K562 (cell line): ENCODE measurements at regions not wholly inside any gene's neighbourhood (a gene's known extent, or its start where the extent isn't known, plus 50 kb on each side); places are given as distances from the start of the nearest gene placed in this dataset.
A peak's percentile ranks its signal among the peaks of the same experiment; 100 is the strongest.

ENCODE experiments used
- ATF7 ChIP-seq: fragments of 450-650 bp; IDR thresholded peaks from 2 replicates; pipeline ENCODE4 v1.7.1; 2014; ENCODE audit warnings: mild to moderate bottlenecking, moderate library complexity
- EZH2 ChIP-seq: IDR thresholded peaks from 2 replicates; pipeline ENCODE4 v1.6.1; 2012; ENCODE audit warnings: low read depth, mild to moderate bottlenecking, inconsistent platforms, low read length, borderline replicate concordance
- FOXK2 ChIP-seq, 2 experiments: fragments of 450-650 bp; IDR thresholded peaks in 1 of 2; conservative IDR thresholded peaks in 1 of 2; 2 replicates each; pipeline ENCODE4 v1.6.1; 2016; ENCODE audit warnings: low read depth in 2 of 2, mild to moderate bottlenecking in 1 of 2
- KLF10 ChIP-seq: fragments of 250-450 bp; sonication (Bioruptor Pico); IDR thresholded peaks from 2 replicates; pipeline ENCODE4 v1.6.1; 2021; ENCODE audit warnings: matching md5 sums
- RBM25 ChIP-seq: fragments of 200-400 bp; formaldehyde crosslinking; IDR thresholded peaks from 2 replicates; pipeline ENCODE4 v1.6.1; 2018; ENCODE audit warnings: low read length, low read depth, moderate library complexity; ENCODE audit not compliant: severe bottlenecking
- ZEB2 ChIP-seq: fragments of 450-650 bp; IDR thresholded peaks from 2 replicates; pipeline ENCODE4 v1.6.1; 2016
- ZKSCAN8 ChIP-seq: fragments of 200-800 bp; sonication (Bioruptor generic); IDR thresholded peaks from 2 replicates; pipeline ENCODE4 v1.6.1; 2016; ENCODE audit warnings: missing genetic modification characterization, missing compliant biosample characterization
- ZNF324 ChIP-seq: fragments of 250-450 bp; sonication (Bioruptor Pico); IDR thresholded peaks from 2 replicates; pipeline ENCODE4 v1.4.0; 2020; ENCODE audit warnings: mild to moderate bottlenecking
- TF ChIP-seq, protein P1 (sequence below): fragments of 450-650 bp; formaldehyde crosslinking; IDR thresholded peaks from 2 replicates; pipeline ENCODE4 v1.4.0; 2020; ENCODE audit warnings: mild to moderate bottlenecking, moderate library complexity
- TF ChIP-seq, protein P2 (sequence below), 2 experiments: fragments of 450-650 bp; IDR thresholded peaks; 2 replicates each; pipeline ENCODE4 v1.6.1; 2018; ENCODE audit warnings: mild to moderate bottlenecking in 2 of 2, low read depth in 1 of 2; ENCODE audit not compliant: partially characterized antibody in 2 of 2
- TF ChIP-seq, protein P3 (sequence below): sonication (generic); IDR thresholded peaks from 2 replicates; pipeline ENCODE4 v1.6.1; 2016
- TF ChIP-seq, protein P4 (sequence below): fragments of 250-450 bp; sonication (Bioruptor Pico); IDR thresholded peaks from 2 replicates; pipeline ENCODE4 v1.4.0; 2020; ENCODE audit warnings: mild to moderate bottlenecking
- TF ChIP-seq, protein P5 (sequence below): IDR thresholded peaks from 3 replicates; pipeline ENCODE4 v1.6.1; 2011; ENCODE audit warnings: borderline replicate concordance, mild to moderate bottlenecking, moderate library complexity; ENCODE audit not compliant: insufficient read length; ENCODE audit errors: extremely low read depth
- TF ChIP-seq, protein P6 (sequence below): sonication (generic); formaldehyde crosslinking; IDR thresholded peaks from 2 replicates; pipeline ENCODE4 v1.8.1; 2023; ENCODE audit warnings: mild to moderate bottlenecking, missing genetic modification reagents, moderate library complexity

DNA sequence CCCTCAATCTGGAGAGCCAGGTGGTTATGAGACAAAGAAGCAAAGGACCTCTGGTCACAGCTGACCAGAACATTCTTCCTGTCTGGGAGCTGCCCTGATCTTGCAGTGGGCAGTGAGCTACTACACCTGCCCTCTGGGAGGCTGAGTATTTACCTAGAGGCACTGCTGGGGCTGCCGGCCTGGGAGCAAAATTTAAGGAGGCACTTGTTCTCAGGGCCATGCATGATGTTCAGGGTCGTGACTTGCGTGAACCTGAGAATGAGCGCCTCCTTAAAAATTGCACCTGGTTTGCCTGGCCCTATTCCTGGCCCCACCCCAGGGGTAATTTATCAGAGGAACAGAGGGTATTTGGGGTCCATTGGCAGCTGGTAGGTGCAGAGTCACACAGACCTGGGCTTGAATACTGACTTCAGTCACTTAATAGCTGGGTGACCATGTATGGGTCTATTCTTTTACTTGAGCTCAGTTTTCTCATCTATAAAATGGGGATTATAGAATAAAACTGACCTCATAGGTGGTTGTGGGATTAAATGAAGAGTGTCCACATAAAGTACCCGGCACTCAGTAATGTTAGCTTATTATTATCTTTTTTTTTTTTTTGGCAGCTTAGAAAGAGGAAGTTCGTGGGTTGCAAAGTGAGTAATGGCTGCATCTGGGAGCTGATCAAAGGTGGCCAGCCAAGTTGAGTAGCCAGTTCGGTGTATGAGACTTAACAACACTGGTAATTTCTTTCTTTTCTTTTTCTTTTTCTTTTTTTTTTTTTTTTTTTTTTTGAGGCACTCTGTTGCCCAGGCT is 107.4 kb upstream of the MED13L start (continued):
- TF ChIP-seq, protein P1, sequence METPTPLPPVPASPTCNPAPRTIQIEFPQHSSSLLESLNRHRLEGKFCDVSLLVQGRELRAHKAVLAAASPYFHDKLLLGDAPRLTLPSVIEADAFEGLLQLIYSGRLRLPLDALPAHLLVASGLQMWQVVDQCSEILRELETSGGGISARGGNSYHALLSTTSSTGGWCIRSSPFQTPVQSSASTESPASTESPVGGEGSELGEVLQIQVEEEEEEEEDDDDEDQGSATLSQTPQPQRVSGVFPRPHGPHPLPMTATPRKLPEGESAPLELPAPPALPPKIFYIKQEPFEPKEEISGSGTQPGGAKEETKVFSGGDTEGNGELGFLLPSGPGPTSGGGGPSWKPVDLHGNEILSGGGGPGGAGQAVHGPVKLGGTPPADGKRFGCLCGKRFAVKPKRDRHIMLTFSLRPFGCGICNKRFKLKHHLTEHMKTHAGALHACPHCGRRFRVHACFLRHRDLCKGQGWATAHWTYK (CRISPR knock-in tag): no peak
- TF ChIP-seq FOXK2 (conservative IDR thresholded peaks at IDR 0.05 in 1 of 2, IDR thresholded peaks at IDR 0.05 in 1 of 2; ENCODE audit: low read depth in 2 of 2) (no peak), ZNF324 (CRISPR knock-in tag) (no peak), ATF7 (peak; percentile 26; the same call in 1 of the 2 replicates), EZH2 (no peak), KLF10 (no peak), ZKSCAN8 (CRISPR knock-in tag) (0 out of 2 replicates have a peak, but pooled peaks have one; percentile 39), ZEB2 (peak; percentile 67), RBM25 (peak; percentile 92)
- TF ChIP-seq, protein P2, sequence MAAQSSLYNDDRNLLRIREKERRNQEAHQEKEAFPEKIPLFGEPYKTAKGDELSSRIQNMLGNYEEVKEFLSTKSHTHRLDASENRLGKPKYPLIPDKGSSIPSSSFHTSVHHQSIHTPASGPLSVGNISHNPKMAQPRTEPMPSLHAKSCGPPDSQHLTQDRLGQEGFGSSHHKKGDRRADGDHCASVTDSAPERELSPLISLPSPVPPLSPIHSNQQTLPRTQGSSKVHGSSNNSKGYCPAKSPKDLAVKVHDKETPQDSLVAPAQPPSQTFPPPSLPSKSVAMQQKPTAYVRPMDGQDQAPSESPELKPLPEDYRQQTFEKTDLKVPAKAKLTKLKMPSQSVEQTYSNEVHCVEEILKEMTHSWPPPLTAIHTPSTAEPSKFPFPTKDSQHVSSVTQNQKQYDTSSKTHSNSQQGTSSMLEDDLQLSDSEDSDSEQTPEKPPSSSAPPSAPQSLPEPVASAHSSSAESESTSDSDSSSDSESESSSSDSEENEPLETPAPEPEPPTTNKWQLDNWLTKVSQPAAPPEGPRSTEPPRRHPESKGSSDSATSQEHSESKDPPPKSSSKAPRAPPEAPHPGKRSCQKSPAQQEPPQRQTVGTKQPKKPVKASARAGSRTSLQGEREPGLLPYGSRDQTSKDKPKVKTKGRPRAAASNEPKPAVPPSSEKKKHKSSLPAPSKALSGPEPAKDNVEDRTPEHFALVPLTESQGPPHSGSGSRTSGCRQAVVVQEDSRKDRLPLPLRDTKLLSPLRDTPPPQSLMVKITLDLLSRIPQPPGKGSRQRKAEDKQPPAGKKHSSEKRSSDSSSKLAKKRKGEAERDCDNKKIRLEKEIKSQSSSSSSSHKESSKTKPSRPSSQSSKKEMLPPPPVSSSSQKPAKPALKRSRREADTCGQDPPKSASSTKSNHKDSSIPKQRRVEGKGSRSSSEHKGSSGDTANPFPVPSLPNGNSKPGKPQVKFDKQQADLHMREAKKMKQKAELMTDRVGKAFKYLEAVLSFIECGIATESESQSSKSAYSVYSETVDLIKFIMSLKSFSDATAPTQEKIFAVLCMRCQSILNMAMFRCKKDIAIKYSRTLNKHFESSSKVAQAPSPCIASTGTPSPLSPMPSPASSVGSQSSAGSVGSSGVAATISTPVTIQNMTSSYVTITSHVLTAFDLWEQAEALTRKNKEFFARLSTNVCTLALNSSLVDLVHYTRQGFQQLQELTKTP (IDR thresholded peaks at IDR 0.05; ENCODE audit: low read depth in 1 of 2, partially characterized antibody in 2 of 2): peak in 1 of 2 experiments; percentile 16
- TF ChIP-seq, protein P3, sequence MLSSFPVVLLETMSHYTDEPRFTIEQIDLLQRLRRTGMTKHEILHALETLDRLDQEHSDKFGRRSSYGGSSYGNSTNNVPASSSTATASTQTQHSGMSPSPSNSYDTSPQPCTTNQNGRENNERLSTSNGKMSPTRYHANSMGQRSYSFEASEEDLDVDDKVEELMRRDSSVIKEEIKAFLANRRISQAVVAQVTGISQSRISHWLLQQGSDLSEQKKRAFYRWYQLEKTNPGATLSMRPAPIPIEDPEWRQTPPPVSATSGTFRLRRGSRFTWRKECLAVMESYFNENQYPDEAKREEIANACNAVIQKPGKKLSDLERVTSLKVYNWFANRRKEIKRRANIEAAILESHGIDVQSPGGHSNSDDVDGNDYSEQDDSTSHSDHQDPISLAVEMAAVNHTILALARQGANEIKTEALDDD: no peak
- TF ChIP-seq, protein P4, sequence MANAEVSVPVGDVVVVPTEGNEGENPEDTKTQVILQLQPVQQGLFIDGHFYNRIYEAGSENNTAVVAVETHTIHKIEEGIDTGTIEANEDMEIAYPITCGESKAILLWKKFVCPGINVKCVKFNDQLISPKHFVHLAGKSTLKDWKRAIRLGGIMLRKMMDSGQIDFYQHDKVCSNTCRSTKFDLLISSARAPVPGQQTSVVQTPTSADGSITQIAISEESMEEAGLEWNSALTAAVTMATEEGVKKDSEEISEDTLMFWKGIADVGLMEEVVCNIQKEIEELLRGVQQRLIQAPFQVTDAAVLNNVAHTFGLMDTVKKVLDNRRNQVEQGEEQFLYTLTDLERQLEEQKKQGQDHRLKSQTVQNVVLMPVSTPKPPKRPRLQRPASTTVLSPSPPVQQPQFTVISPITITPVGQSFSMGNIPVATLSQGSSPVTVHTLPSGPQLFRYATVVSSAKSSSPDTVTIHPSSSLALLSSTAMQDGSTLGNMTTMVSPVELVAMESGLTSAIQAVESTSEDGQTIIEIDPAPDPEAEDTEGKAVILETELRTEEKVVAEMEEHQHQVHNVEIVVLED (CRISPR knock-in tag): no peak
- TF ChIP-seq, protein P5, sequence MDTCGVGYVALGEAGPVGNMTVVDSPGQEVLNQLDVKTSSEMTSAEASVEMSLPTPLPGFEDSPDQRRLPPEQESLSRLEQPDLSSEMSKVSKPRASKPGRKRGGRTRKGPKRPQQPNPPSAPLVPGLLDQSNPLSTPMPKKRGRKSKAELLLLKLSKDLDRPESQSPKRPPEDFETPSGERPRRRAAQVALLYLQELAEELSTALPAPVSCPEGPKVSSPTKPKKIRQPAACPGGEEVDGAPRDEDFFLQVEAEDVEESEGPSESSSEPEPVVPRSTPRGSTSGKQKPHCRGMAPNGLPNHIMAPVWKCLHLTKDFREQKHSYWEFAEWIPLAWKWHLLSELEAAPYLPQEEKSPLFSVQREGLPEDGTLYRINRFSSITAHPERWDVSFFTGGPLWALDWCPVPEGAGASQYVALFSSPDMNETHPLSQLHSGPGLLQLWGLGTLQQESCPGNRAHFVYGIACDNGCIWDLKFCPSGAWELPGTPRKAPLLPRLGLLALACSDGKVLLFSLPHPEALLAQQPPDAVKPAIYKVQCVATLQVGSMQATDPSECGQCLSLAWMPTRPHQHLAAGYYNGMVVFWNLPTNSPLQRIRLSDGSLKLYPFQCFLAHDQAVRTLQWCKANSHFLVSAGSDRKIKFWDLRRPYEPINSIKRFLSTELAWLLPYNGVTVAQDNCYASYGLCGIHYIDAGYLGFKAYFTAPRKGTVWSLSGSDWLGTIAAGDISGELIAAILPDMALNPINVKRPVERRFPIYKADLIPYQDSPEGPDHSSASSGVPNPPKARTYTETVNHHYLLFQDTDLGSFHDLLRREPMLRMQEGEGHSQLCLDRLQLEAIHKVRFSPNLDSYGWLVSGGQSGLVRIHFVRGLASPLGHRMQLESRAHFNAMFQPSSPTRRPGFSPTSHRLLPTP: no peak
- TF ChIP-seq, protein P6, sequence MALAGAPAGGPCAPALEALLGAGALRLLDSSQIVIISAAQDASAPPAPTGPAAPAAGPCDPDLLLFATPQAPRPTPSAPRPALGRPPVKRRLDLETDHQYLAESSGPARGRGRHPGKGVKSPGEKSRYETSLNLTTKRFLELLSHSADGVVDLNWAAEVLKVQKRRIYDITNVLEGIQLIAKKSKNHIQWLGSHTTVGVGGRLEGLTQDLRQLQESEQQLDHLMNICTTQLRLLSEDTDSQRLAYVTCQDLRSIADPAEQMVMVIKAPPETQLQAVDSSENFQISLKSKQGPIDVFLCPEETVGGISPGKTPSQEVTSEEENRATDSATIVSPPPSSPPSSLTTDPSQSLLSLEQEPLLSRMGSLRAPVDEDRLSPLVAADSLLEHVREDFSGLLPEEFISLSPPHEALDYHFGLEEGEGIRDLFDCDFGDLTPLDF: no peak
